Right lobe of liver (tissue), 6 donors: ENCODE measurements at regions not wholly inside any gene's neighbourhood (a gene's known extent, or its start where the extent isn't known, plus 50 kb on each side); places are given as distances from the start of the nearest gene placed in this dataset.

Experiments used
- ATAC-seq, 4 donors: fragments of 200-7000 bp; cut with Tn5 transposase; one replicate each; pipeline ENCODE4 v1.9.1; 2020; ENCODE audit warnings: mild to moderate bottlenecking in 4 of 4, moderate library complexity in 4 of 4
- DNase-seq, 3 donors: peaks; one replicate each; pipeline ENCODE4 v3.0.0-alpha.2; 2020
- H3K27ac ChIP-seq, 3 donors: fragments of 200-600 bp; one replicate each; pipeline ENCODE4 v1.8.0; 2022
- H3K27me3 ChIP-seq, 2 donors: fragments of 200-600 bp; one replicate each; pipeline ENCODE4 v1.8.0; 2022
- H3K36me3 ChIP-seq, 4 donors: fragments of 200-600 bp; sonication (generic) in 1 of 4; one replicate each; pipeline versions ENCODE4 v1.5.1 to v1.8.0; 2017 to 2022; ENCODE audit warnings: control low read depth in 1 of 4
- H3K4me1 ChIP-seq, 4 donors: fragments of 200-600 bp; sonication (generic) in 1 of 4; one replicate each; pipeline versions ENCODE4 v1.5.1 to v1.8.0; 2017 to 2022; ENCODE audit warnings: control low read depth in 1 of 4
- H3K4me3 ChIP-seq, 3 donors: fragments of 200-600 bp; one replicate each; pipeline ENCODE4 v1.8.0; 2022
- H3K9me3 ChIP-seq, 4 donors: fragments of 200-600 bp; sonication (generic) in 1 of 4; one replicate each; pipeline versions ENCODE4 v1.5.1 to v1.8.0; 2017 to 2022; ENCODE audit warnings: control low read depth in 1 of 4
- CTCF ChIP-seq, 4 donors: fragments of 200-600 bp in 3 of 4; fragments of 450-650 bp in 1 of 4; IDR thresholded peaks; one replicate each; pipeline versions ENCODE4 v1.5.1 to v1.8.0; 2016 to 2022; ENCODE audit warnings: antibody characterized with exemption in 4 of 4, mild to moderate bottlenecking in 2 of 4
- POLR2A ChIP-seq: fragments of 450-650 bp; IDR thresholded peaks from one replicate; pipeline ENCODE4 v1.6.1; 2017; ENCODE audit warnings: antibody characterized with exemption, mild to moderate bottlenecking
- WGBS: methylation state at CpG from one replicate; pipeline ENCODE4 v1.1.6; 2018; ENCODE audit warnings: low coverage, low lambda C conversion rate; ENCODE audit not compliant: insufficient coverage; ENCODE audit errors: missing lambda C conversion rate; 5-methylcytosine and 5-hydroxymethylcytosine counted together
- intact Hi-C, 2 donors: fragments of 100-400 bp; cut with DNase I; formaldehyde crosslinking; loops; one replicate each; pipeline versions ENCODE4 v1.11.2 to v1.14.1; 2022
- donor health status: DM: no; HTN: yes; CAD: no.
- donor health status: DM: no; HTN: no; CAD: no.
- donor health status: DM: no; HTN: no; CAD: no.
- donor health status: DM: no; HTN: yes; CAD: no.
- donor health status: DM: no; HTN: yes; CAD: no.

- Histone ChIP-seq H3K9me3 (no peaks in the 10 kb centered on the region), H3K36me3 (no peaks in the 10 kb centered on the region), H3K27me3 (no peaks in the 10 kb centered on the region), H3K4me3 (no peak overlapping the region), H3K4me1 (no peaks in the 10 kb centered on the region), H3K27ac (no peak overlapping the region)
- TF ChIP-seq CTCF (IDR thresholded peaks at IDR 0.05) (no peak), POLR2A (no peak)
- 50% methylated on average over 9 of the region's 16 CpGs for WGBS
- ATAC-seq (no peak), DNase-seq (no peak)
- intact Hi-C loops: no loop called here
Observed at GRCh38 chr2:842151-842803, 108.4 kb upstream of the SNTG2 start.

GRCh38 chr2:841036-841435, 109.6 kb upstream of the SNTG2 start:
- Histone ChIP-seq H3K27ac (no peak overlapping the region), H3K4me1 (no peaks in the 10 kb centered on the region), H3K27me3 (no peaks in the 10 kb centered on the region), H3K36me3 (no peaks in the 10 kb centered on the region), H3K4me3 (no peak overlapping the region), H3K9me3 (no peaks in the 10 kb centered on the region)
- no peak for ATAC-seq
- TF ChIP-seq POLR2A (no peak), CTCF (IDR thresholded peaks at IDR 0.05) (no peak)
- 76% methylated on average over 4 of the region's 5 CpGs for WGBS
- DNase-seq: no peak
- intact Hi-C loops: no loop called here

GRCh38 chr2:834233-834632, 116.4 kb upstream of the SNTG2 start:
- intact Hi-C loops: no loop called here
- Histone ChIP-seq H3K27ac (no peak overlapping the region), H3K4me3 (no peak overlapping the region), H3K36me3 (no peaks in the 10 kb centered on the region), H3K9me3 (no peaks in the 10 kb centered on the region), H3K27me3 (no peaks in the 10 kb centered on the region), H3K4me1 (no peaks in the 10 kb centered on the region)
- WGBS: 50% methylated on average over 5 of the region's 10 CpGs
- DNase-seq (no peak), ATAC-seq (no peak)
- no peak for TF ChIP-seq CTCF (IDR thresholded peaks at IDR 0.05)
- TF ChIP-seq POLR2A: no peak

GRCh38 chr2:833180-833579, 117.5 kb upstream of the SNTG2 start:
- Histone ChIP-seq H3K27ac (no peak overlapping the region), H3K9me3 (no peaks in the 10 kb centered on the region), H3K4me3 (no peak overlapping the region), H3K4me1 (no peaks in the 10 kb centered on the region), H3K27me3 (no peaks in the 10 kb centered on the region), H3K36me3 (no peaks in the 10 kb centered on the region)
- no peak for DNase-seq
- TF ChIP-seq POLR2A: no peak
- TF ChIP-seq CTCF (IDR thresholded peaks at IDR 0.05): no peak
- intact Hi-C loops: no loop called here
- no peak for ATAC-seq
- 28% methylated on average over 5 of the region's 5 CpGs for WGBS

GRCh38 chr2:832635-833034, 118.0 kb upstream of the SNTG2 start:
- DNase-seq: no peak
- Histone ChIP-seq H3K36me3 (no peaks in the 10 kb centered on the region), H3K27me3 (no peaks in the 10 kb centered on the region), H3K9me3 (no peaks in the 10 kb centered on the region), H3K4me3 (no peak overlapping the region), H3K4me1 (no peaks in the 10 kb centered on the region), H3K27ac (no peak overlapping the region)
- 54% methylated on average over 2 of the region's 2 CpGs for WGBS
- intact Hi-C loops: no loop called here
- ATAC-seq: no peak
- no peak for TF ChIP-seq POLR2A
- TF ChIP-seq CTCF (IDR thresholded peaks at IDR 0.05): no peak
